ENCODE measurements at regions not wholly inside any gene's neighbourhood (a gene's known extent, or its start where the extent isn't known, plus 50 kb on each side); places are given as distances from the start of the nearest gene placed in this dataset.

DNA sequence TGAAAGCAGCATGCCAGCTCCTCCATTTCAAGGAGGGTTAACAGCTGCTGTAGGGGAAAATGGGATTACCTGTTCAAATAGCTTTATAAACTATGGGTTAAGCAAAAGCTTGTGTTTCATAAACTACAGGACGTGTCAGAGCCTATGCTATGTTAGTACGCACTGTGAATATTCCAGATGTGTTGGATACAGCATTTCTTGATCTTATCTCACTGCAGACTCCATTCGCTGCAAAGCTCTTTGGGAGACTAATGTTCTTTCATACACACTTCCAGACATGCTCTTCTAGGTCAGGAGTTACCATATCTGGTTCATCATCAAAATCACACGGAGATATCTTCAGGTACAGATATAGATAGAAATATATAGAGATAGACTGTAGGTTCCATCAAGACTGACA is 281.2 kb upstream of the FAM241A start:
- H4K20me1 ChIP-seq (ENCODE audit: control insufficient read depth, extremely low read depth, insufficient read depth, low read length): no peaks in the 10 kb centered on the region
- H3K36me3 ChIP-seq (ENCODE audit: control insufficient read depth in 2 of 2, extremely low read depth in 1 of 2, insufficient read depth in 2 of 2, low read length in 2 of 2): no peaks in the 10 kb centered on the region
- no peaks in the 10 kb centered on the region for H3K79me2 ChIP-seq (ENCODE audit: control insufficient read depth, insufficient read depth, low read length)
- no peaks in the 10 kb centered on the region for H3K27me3 ChIP-seq (ENCODE audit: control insufficient read depth, extremely low read depth, insufficient read depth, low read length)
- DNase-seq (ENCODE audit: low read depth, low spot score) (no peak), FAIRE-seq (no peak)
- dilution Hi-C loops (cut with MboI; ENCODE audit: extremely low pct_ligation_motif_present, low sequenced_read_pairs): no loop called here
- H3K4me2 ChIP-seq (ENCODE audit: control insufficient read depth, extremely low read depth, insufficient read depth, low read depth, low read length): no peak overlapping the region
- H3K4me3 ChIP-seq (ENCODE audit: control insufficient read depth in 2 of 3, extremely low read depth in 1 of 3, insufficient read depth in 2 of 3, low read depth in 1 of 3, low read length in 3 of 3): no peak overlapping the region
- H3K9ac ChIP-seq (ENCODE audit: control insufficient read depth, extremely low read depth, insufficient read depth, low read length): no peak overlapping the region
- no peaks in the 10 kb centered on the region for H3K4me1 ChIP-seq (ENCODE audit: control insufficient read depth, extremely low read depth, insufficient read depth, low read length)
- no peak overlapping the region for H2AFZ ChIP-seq (ENCODE audit: control insufficient read depth, low read length)
- no peak overlapping the region for H3K27ac ChIP-seq (ENCODE audit: control insufficient read depth, insufficient read depth, low read length)
- TF ChIP-seq CTCF (optimal IDR thresholded peaks at IDR 0.05 in 1 of 3, IDR thresholded peaks at IDR 0.05 in 1 of 3, conservative IDR thresholded peaks at IDR 0.05 in 1 of 3; ENCODE audit: extremely low read depth in 1 of 3, insufficient read depth in 2 of 3, low read length in 3 of 3): no peak
- no peaks in the 10 kb centered on the region for H3K9me3 ChIP-seq (ENCODE audit: control insufficient read depth, low read depth, low read length)
- no peaks in the 10 kb centered on the region for H3K9me1 ChIP-seq (ENCODE audit: control insufficient read depth, extremely low read depth, insufficient read depth, low read length)

GRCh38 chr4:111869339-111869738 is 275.9 kb upstream of the FAM241A start:
- dilution Hi-C loops (cut with MboI; ENCODE audit: extremely low pct_ligation_motif_present, low sequenced_read_pairs): no loop called here
- no peak overlapping the region for H3K4me2 ChIP-seq (ENCODE audit: control insufficient read depth, extremely low read depth, insufficient read depth, low read depth, low read length)
- no peaks in the 10 kb centered on the region for H3K9me1 ChIP-seq (ENCODE audit: control insufficient read depth, extremely low read depth, insufficient read depth, low read length)
- H3K27ac ChIP-seq (ENCODE audit: control insufficient read depth, insufficient read depth, low read length): no peak overlapping the region
- no peaks in the 10 kb centered on the region for H3K79me2 ChIP-seq (ENCODE audit: control insufficient read depth, insufficient read depth, low read length)
- H3K4me3 ChIP-seq (ENCODE audit: control insufficient read depth in 2 of 3, extremely low read depth in 1 of 3, insufficient read depth in 2 of 3, low read depth in 1 of 3, low read length in 3 of 3): no peak overlapping the region
- H3K9me3 ChIP-seq (ENCODE audit: control insufficient read depth, low read depth, low read length): no peaks in the 10 kb centered on the region
- no peak for FAIRE-seq
- no peaks in the 10 kb centered on the region for H4K20me1 ChIP-seq (ENCODE audit: control insufficient read depth, extremely low read depth, insufficient read depth, low read length)
- H3K36me3 ChIP-seq (ENCODE audit: control insufficient read depth in 2 of 2, extremely low read depth in 1 of 2, insufficient read depth in 2 of 2, low read length in 2 of 2): no peaks in the 10 kb centered on the region
- no peak overlapping the region for H2AFZ ChIP-seq (ENCODE audit: control insufficient read depth, low read length)
- no peak overlapping the region for H3K9ac ChIP-seq (ENCODE audit: control insufficient read depth, extremely low read depth, insufficient read depth, low read length)
- H3K27me3 ChIP-seq (ENCODE audit: control insufficient read depth, extremely low read depth, insufficient read depth, low read length): no peaks in the 10 kb centered on the region
- H3K4me1 ChIP-seq (ENCODE audit: control insufficient read depth, extremely low read depth, insufficient read depth, low read length): no peaks in the 10 kb centered on the region
- TF ChIP-seq EZH2 (IDR thresholded peaks at IDR 0.05; ENCODE audit: low read length) (no peak), CTCF (optimal IDR thresholded peaks at IDR 0.05 in 1 of 3, IDR thresholded peaks at IDR 0.05 in 1 of 3, conservative IDR thresholded peaks at IDR 0.05 in 1 of 3; ENCODE audit: extremely low read depth in 1 of 3, insufficient read depth in 2 of 3, low read length in 3 of 3) (no peak)
- no peak for DNase-seq (ENCODE audit: low read depth, low spot score)

Data from keratinocyte (primary cell).